OCI-M2 (cell line): ENCODE measurements at regions not wholly inside any gene's neighbourhood (a gene's known extent, or its start where the extent isn't known, plus 50 kb on each side); places are given as distances from the start of the nearest gene placed in this dataset.

Experiments used
- DNase-seq: peaks from one replicate; lab custom pipeline; 2025; ENCODE audit not compliant: unreplicated experiment; lab: John Stamatoyannopoulos, UW

GRCh38 chr12:65596514-65597091, 227.7 kb upstream of the HMGA2 start:
- no peak for DNase-seq

GRCh38 chr12:65597527-65597926, 226.8 kb upstream of the HMGA2 start:
- DNase-seq: no peak

GRCh38 chr12:65598688-65599087, 225.6 kb upstream of the HMGA2 start:
- DNase-seq: no peak

GRCh38 chr12:65602253-65602609, 222.1 kb upstream of the HMGA2 start:
- DNase-seq: no peak

- no peak for DNase-seq
Observed at GRCh38 chr12:65602610-65603295, 221.5 kb upstream of the HMGA2 start.

GRCh38 chr12:65603438-65604351, 220.6 kb upstream of the HMGA2 start:
- DNase-seq: no peak

- DNase-seq: no peak
Observed at GRCh38 chr12:65605019-65605418, 219.3 kb upstream of the HMGA2 start.

GRCh38 chr12:65606008-65606766, 218.1 kb upstream of the HMGA2 start:
- no peak for DNase-seq

GRCh38 chr12:65607401-65607841, 216.9 kb upstream of the HMGA2 start:
- DNase-seq: no peak

GRCh38 chr12:65608319-65608916, 215.9 kb upstream of the HMGA2 start:
- DNase-seq: no peak

- DNase-seq: no peak
Observed at GRCh38 chr12:65609359-65609771, 214.9 kb upstream of the HMGA2 start.

GRCh38 chr12:65611396-65611795, 212.9 kb upstream of the HMGA2 start:
- DNase-seq: no peak

- no peak for DNase-seq
Observed at GRCh38 chr12:65612440-65612839, 211.8 kb upstream of the HMGA2 start.

- DNase-seq: no peak
Observed at GRCh38 chr12:65613692-65614091, 210.6 kb upstream of the HMGA2 start.

GRCh38 chr12:65614259-65614889, 209.9 kb upstream of the HMGA2 start:
- DNase-seq: no peak

GRCh38 chr12:65615118-65615517, 209.2 kb upstream of the HMGA2 start:
- no peak for DNase-seq

GRCh38 chr12:65616022-65616421, 208.3 kb upstream of the HMGA2 start:
- DNase-seq: no peak

GRCh38 chr12:65618588-65618987, 205.7 kb upstream of the HMGA2 start:
- no peak for DNase-seq

GRCh38 chr12:65619018-65619417, 205.3 kb upstream of the HMGA2 start:
- no peak for DNase-seq

- no peak for DNase-seq
Observed at GRCh38 chr12:65620046-65620445, 204.2 kb upstream of the HMGA2 start.
